Mammary epithelial cell (primary cell): ENCODE measurements at regions not wholly inside any gene's neighbourhood (a gene's known extent, or its start where the extent isn't known, plus 50 kb on each side); places are given as distances from the start of the nearest gene placed in this dataset.

Source experiments
- CTCF ChIP-seq, 2 donors: IDR thresholded peaks in 1 of 2; conservative IDR thresholded peaks in 1 of 2; 2 replicates each; pipeline ENCODE4 v1.5.1; 2011 to 2012; ENCODE audit warnings: inconsistent platforms in 2 of 2, low read length in 2 of 2, mild to moderate bottlenecking in 2 of 2, control low read depth in 1 of 2, low read depth in 1 of 2; ENCODE audit not compliant: insufficient read depth in 1 of 2; ENCODE audit errors: extremely low read depth in 1 of 2
- EZH2 ChIP-seq: IDR thresholded peaks from 2 replicates; pipeline ENCODE4 v1.6.1; 2012; ENCODE audit warnings: low read length, inconsistent platforms, borderline replicate concordance

GRCh38 chr3:181558870-181559269, 152.9 kb upstream of the SOX2 start:
- TF ChIP-seq CTCF (conservative IDR thresholded peaks at IDR 0.05 in 1 of 2, IDR thresholded peaks at IDR 0.05 in 1 of 2; ENCODE audit: extremely low read depth in 1 of 2, insufficient read depth in 1 of 2, low read depth in 1 of 2, low read length in 2 of 2) (no peak), EZH2 (no peak)
